Hippocampal formation (tissue), 2 donors: ENCODE measurements at regions not wholly inside any gene's neighbourhood (a gene's known extent, or its start where the extent isn't known, plus 50 kb on each side); places are given as distances from the start of the nearest gene placed in this dataset.
"Not testable (repeated sequence)": the region's sequence is repeated elsewhere in the genome, so short reads cannot be mapped to it uniquely, and the experiment has no call there.

Source experiments
- DNase-seq, 2 donors: peaks; one replicate each; lab custom pipeline; 2025; lab: John Stamatoyannopoulos, UW

GRCh38 chr12:75646329-75647210 lies 135.2 kb upstream of the KRR1 start:
- DNase-seq = no peak

GRCh38 chr12:75644472-75645072 lies 133.2 kb upstream of the KRR1 start:
- no peak for DNase-seq

- not testable (repeated sequence) for DNase-seq
Observed at GRCh38 chr12:75643119-75643518, 131.7 kb upstream of the KRR1 start.

- DNase-seq = no peak
Observed at GRCh38 chr12:75642226-75642625, 130.8 kb upstream of the KRR1 start.

GRCh38 chr12:75641031-75641780 lies 129.8 kb upstream of the KRR1 start:
- no peak for DNase-seq

GRCh38 chr12:75638792-75639191 lies 127.4 kb upstream of the KRR1 start:
- no peak for DNase-seq

- no peak for DNase-seq
Observed at GRCh38 chr12:75636607-75637006, 125.2 kb upstream of the KRR1 start.

GRCh38 chr12:75635606-75636444 lies 124.4 kb upstream of the KRR1 start:
- DNase-seq = no peak

- DNase-seq = no peak
Observed at GRCh38 chr12:75634244-75635222, 123.1 kb upstream of the KRR1 start.

- no peak for DNase-seq
Observed at GRCh38 chr12:75633789-75634188, 122.4 kb upstream of the KRR1 start.

- DNase-seq = peak in 1 of 2 donors; percentile 15
Observed at GRCh38 chr12:75632442-75632841, 121.0 kb upstream of the KRR1 start.

GRCh38 chr12:75631831-75632230 lies 120.4 kb upstream of the KRR1 start:
- DNase-seq = no peak

GRCh38 chr12:75630091-75630490 lies 118.7 kb upstream of the KRR1 start:
- DNase-seq = no peak

GRCh38 chr12:75628916-75629315 lies 117.5 kb upstream of the KRR1 start:
- no peak for DNase-seq

GRCh38 chr12:75628511-75628910 lies 117.1 kb upstream of the KRR1 start:
- DNase-seq = no peak

GRCh38 chr12:75623631-75624154 lies 112.3 kb upstream of the KRR1 start:
- DNase-seq = no peak

- no peak for DNase-seq
Observed at GRCh38 chr12:75622492-75622891, 111.1 kb upstream of the KRR1 start.

GRCh38 chr12:75614396-75614795 lies 103.0 kb upstream of the KRR1 start:
- DNase-seq = not testable (repeated sequence)

GRCh38 chr12:75613981-75614380 lies 102.6 kb upstream of the KRR1 start:
- no peak for DNase-seq

- no peak for DNase-seq
Observed at GRCh38 chr12:75611041-75611440, 99.6 kb upstream of the KRR1 start.
